GM12878 (cell line): ENCODE measurements at regions not wholly inside any gene's neighbourhood (a gene's known extent, or its start where the extent isn't known, plus 50 kb on each side); places are given as distances from the start of the nearest gene placed in this dataset.

Source experiments
- ASH2L ChIP-seq: fragments of 300-600, 200-600 bp; sonication (generic); IDR thresholded peaks from 2 replicates; pipeline ENCODE4 v1.6.1; 2017; ENCODE audit warnings: low read depth, mild to moderate bottlenecking, borderline replicate concordance
- ATF2 ChIP-seq: IDR thresholded peaks from 2 replicates; pipeline ENCODE4 v1.6.1; 2012; ENCODE audit warnings: low read length, inconsistent platforms
- CTCF ChIP-seq, 3 experiments: IDR thresholded peaks in 2 of 3; conservative IDR thresholded peaks in 1 of 3; 2 replicates each; pipeline ENCODE4 v1.5.1; 2011; ENCODE audit warnings: low read depth in 3 of 3, low read length in 3 of 3, mild to moderate bottlenecking in 3 of 3, control low read depth in 2 of 3, moderate library complexity in 2 of 3, inconsistent platforms in 1 of 3, mixed read lengths in 1 of 3; ENCODE audit not compliant: control insufficient read depth in 2 of 3, insufficient read depth in 1 of 3; ENCODE audit errors: extremely low read depth in 1 of 3
- NFIC ChIP-seq: IDR thresholded peaks from 2 replicates; pipeline ENCODE4 v1.6.1; 2012; ENCODE audit warnings: low read depth, mild to moderate bottlenecking, inconsistent platforms, low read length, moderate library complexity
- POLR2A ChIP-seq: IDR thresholded peaks from 2 replicates; pipeline ENCODE4 v1.6.1; 2011; ENCODE audit warnings: low read depth, mild to moderate bottlenecking, low read length
- PRDM15 ChIP-seq: fragments of 450-650 bp; formaldehyde crosslinking; IDR thresholded peaks from 2 replicates; pipeline ENCODE4 v1.4.0; 2020; ENCODE audit warnings: mild to moderate bottlenecking, moderate library complexity

GRCh38 chr10:44467900-44468299 lies 83.0 kb upstream of the CXCL12 start:
- TF ChIP-seq CTCF (IDR thresholded peaks at IDR 0.05 in 2 of 3, conservative IDR thresholded peaks at IDR 0.05 in 1 of 3; ENCODE audit: control insufficient read depth in 2 of 3, extremely low read depth in 1 of 3, insufficient read depth in 1 of 3, low read depth in 3 of 3, low read length in 3 of 3) (no peak), NFIC (no peak), ASH2L (no peak), PRDM15 (CRISPR knock-in tag) (no peak), POLR2A (no peak), ATF2 (no peak)
